ENCODE measurements at regions not wholly inside any gene's neighbourhood (a gene's known extent, or its start where the extent isn't known, plus 50 kb on each side); places are given as distances from the start of the nearest gene placed in this dataset.

DNA sequence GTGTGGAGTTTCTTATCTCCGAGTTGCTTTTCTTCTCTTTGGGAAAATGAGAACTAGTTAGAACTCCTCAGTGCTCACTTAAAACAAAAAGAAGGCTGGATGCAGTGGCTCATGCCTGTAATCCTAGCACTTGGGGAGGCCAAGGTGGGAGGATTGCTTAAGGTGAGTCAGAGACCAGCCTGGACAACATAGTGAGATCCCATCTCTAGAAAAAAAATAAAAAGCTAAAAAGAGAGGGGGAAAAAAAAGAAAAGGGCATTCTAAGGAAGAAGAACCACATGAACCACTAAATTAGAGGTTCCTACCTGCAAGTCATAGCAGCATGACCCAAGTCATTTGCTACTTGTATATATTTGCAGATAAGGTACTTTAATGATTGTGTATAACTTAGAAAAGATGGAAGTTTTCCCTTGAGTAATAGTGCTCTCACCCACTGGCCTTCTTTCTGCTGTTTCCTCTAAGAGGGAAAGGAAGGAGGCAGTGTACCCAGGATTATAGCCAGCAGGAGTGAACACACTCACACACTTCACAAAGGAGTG is 87.8 kb downstream of the CCDC71L start:
- Histone ChIP-seq H3K79me2 (ENCODE audit: control insufficient read depth, insufficient read depth, low read length, poor library complexity) (no peaks in the 10 kb centered on the region), H3K36me3 (ENCODE audit: control insufficient read depth in 1 of 2, insufficient read depth in 2 of 2, low read length in 2 of 2) (no peaks in the 10 kb centered on the region), H3K4me2 (ENCODE audit: low read length) (no peak overlapping the region), H2BK12ac (ENCODE audit: low read length) (no peak overlapping the region), H3K4ac (ENCODE audit: low read depth, low read length) (no peak overlapping the region), H2BK5ac (ENCODE audit: low read depth, low read length, poor library complexity) (no peak overlapping the region), H3K79me1 (ENCODE audit: low read length) (peaks cover 8% of the 10 kb centered on the region), H3K18ac (ENCODE audit: low read length) (no peak overlapping the region), H3K4me3 (ENCODE audit: low read depth, low read length) (no peak overlapping the region), H4K12ac (ENCODE audit: low read depth, low read length) (no peak overlapping the region), H4K91ac (ENCODE audit: low read depth, low read length) (no peak overlapping the region), H3K27me3 (ENCODE audit: insufficient read depth, low read length) (no peaks in the 10 kb centered on the region), H3K23ac (ENCODE audit: low read length) (no peak overlapping the region), H2BK120ac (ENCODE audit: insufficient read depth, low read length, poor library complexity) (no peak overlapping the region), H3K14ac (ENCODE audit: low read length) (no peak overlapping the region), H3K4me1 (ENCODE audit: control insufficient read depth in 1 of 2, insufficient read depth in 2 of 2, low read length in 2 of 2) (peaks cover 12 to 18% of the 10 kb centered on the region in 2 experiments), H2AK5ac (ENCODE audit: low read length) (no peak overlapping the region), H3K9ac (ENCODE audit: low read length) (no peak overlapping the region), H4K8ac (ENCODE audit: low read depth, low read length) (no peak overlapping the region), H2AFZ (ENCODE audit: insufficient read depth, low read length, poor library complexity) (no peak overlapping the region), H3K27ac (ENCODE audit: low read depth, low read length) (no peak overlapping the region), H3K9me3 (ENCODE audit: insufficient read depth, low read depth, low read length) (no peaks in the 10 kb centered on the region)
- peak in 1 of 2 donors; percentile 39 for DNase-seq
- no CpG with 5 or more reads among the region's 1 CpG for WGBS (ENCODE audit: extremely low coverage, insufficient coverage, insufficient read length)

DNA sequence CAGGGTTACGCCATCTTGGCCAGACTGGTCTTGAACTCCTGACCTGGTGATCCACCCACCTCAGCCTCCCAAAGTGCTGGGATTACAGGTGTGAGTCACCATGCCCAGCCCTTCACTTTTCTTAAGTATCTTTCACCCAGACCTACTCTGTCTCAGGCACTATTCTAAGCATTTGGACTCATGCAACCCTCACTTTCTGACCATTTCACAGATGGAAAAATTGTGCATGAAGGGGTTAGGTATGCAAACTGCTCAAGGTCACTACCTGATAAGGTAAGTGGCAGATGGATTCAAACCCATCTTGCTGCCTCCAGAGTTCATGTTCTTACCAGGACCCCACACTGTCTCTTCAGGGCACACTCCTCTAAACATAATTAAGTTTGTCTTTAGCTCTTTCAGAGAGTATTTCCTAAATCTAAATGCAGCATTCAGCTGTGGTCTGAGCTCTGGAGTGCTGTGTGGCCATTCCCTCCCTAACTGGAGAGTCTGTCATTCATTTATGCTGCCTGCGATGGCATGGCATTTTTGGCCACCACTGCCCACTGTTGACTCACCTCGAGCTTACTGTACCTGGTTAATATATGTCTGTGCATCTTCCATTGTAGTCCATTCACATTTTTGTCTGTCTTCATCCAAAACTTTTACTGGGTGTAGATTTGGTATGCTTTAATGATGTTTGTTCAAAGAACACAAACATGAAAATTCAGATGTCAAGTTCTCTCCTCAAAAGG is 88.4 kb downstream of the CCDC71L start:
- peaks cover 12 to 20% of the 10 kb centered on the region in 2 experiments for H3K4me1 ChIP-seq (ENCODE audit: control insufficient read depth in 1 of 2, insufficient read depth in 2 of 2, low read length in 2 of 2)
- no peak overlapping the region for H2BK5ac ChIP-seq (ENCODE audit: low read depth, low read length, poor library complexity)
- peak overlapping the region; percentile 40 for H4K91ac ChIP-seq (ENCODE audit: low read depth, low read length)
- H3K4me2 ChIP-seq (ENCODE audit: low read length), result no peak overlapping the region
- H3K27ac ChIP-seq (ENCODE audit: low read depth, low read length), result no peak overlapping the region
- H3K27me3 ChIP-seq (ENCODE audit: insufficient read depth, low read length), result no peaks in the 10 kb centered on the region
- H2AK5ac ChIP-seq (ENCODE audit: low read length), result no peak overlapping the region
- H4K12ac ChIP-seq (ENCODE audit: low read depth, low read length), result no peak overlapping the region
- H3K36me3 ChIP-seq (ENCODE audit: control insufficient read depth in 1 of 2, insufficient read depth in 2 of 2, low read length in 2 of 2), result no peaks in the 10 kb centered on the region
- H4K8ac ChIP-seq (ENCODE audit: low read depth, low read length), result no peak overlapping the region
- no peak overlapping the region for H3K14ac ChIP-seq (ENCODE audit: low read length)
- no peaks in the 10 kb centered on the region for H3K9me3 ChIP-seq (ENCODE audit: insufficient read depth, low read depth, low read length)
- H3K79me1 ChIP-seq (ENCODE audit: low read length), result peaks cover 8% of the 10 kb centered on the region
- no peak overlapping the region for H3K4ac ChIP-seq (ENCODE audit: low read depth, low read length)
- no peak overlapping the region for H3K9ac ChIP-seq (ENCODE audit: low read length)
- DNase-seq, result peak in 1 of 2 donors; percentile 59
- peak overlapping the region; percentile 73 for H2BK12ac ChIP-seq (ENCODE audit: low read length)
- no peak overlapping the region for H2BK120ac ChIP-seq (ENCODE audit: insufficient read depth, low read length, poor library complexity)
- WGBS (ENCODE audit: extremely low coverage, insufficient coverage, insufficient read length), result no CpG with 5 or more reads among the region's 3 CpGs
- H2AFZ ChIP-seq (ENCODE audit: insufficient read depth, low read length, poor library complexity), result no peak overlapping the region
- H3K79me2 ChIP-seq (ENCODE audit: control insufficient read depth, insufficient read depth, low read length, poor library complexity), result no peaks in the 10 kb centered on the region
- no peak overlapping the region for H3K18ac ChIP-seq (ENCODE audit: low read length)
- no peak overlapping the region for H3K4me3 ChIP-seq (ENCODE audit: low read depth, low read length)
- no peak overlapping the region for H3K23ac ChIP-seq (ENCODE audit: low read length)

DNA sequence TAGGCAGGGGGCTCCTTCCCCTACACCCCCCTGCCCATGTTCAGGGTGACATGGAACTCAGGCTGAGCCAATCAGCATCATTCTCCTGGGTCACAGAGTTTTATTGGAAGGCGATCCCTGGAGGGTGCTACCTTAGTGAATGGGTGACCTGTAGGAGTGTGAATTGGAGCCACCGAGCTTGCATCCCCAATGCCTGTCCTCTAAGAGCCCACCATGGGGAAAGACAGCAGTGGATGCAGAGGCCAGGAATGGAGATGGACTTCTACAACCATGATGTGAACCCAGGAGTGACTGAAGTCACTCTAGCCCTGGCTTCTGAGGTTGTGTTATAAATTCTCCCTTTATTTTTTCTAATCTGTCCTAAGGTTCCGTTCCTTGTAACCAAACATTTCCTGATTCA is 89.4 kb downstream of the CCDC71L start:
- H3K36me3 ChIP-seq (ENCODE audit: control insufficient read depth in 1 of 2, insufficient read depth in 2 of 2, low read length in 2 of 2), result no peaks in the 10 kb centered on the region
- H3K4ac ChIP-seq (ENCODE audit: low read depth, low read length), result no peak overlapping the region
- H2BK5ac ChIP-seq (ENCODE audit: low read depth, low read length, poor library complexity), result no peak overlapping the region
- H3K27ac ChIP-seq (ENCODE audit: low read depth, low read length), result no peak overlapping the region
- H4K8ac ChIP-seq (ENCODE audit: low read depth, low read length), result no peak overlapping the region
- H4K12ac ChIP-seq (ENCODE audit: low read depth, low read length), result no peak overlapping the region
- H3K23ac ChIP-seq (ENCODE audit: low read length), result no peak overlapping the region
- no peak overlapping the region for H3K18ac ChIP-seq (ENCODE audit: low read length)
- H2AFZ ChIP-seq (ENCODE audit: insufficient read depth, low read length, poor library complexity), result no peak overlapping the region
- H2AK5ac ChIP-seq (ENCODE audit: low read length), result no peak overlapping the region
- no peaks in the 10 kb centered on the region for H3K79me2 ChIP-seq (ENCODE audit: control insufficient read depth, insufficient read depth, low read length, poor library complexity)
- WGBS (ENCODE audit: extremely low coverage, insufficient coverage, insufficient read length), result no CpG with 5 or more reads among the region's 3 CpGs
- H3K4me3 ChIP-seq (ENCODE audit: low read depth, low read length), result no peak overlapping the region
- peaks cover 14 to 22% of the 10 kb centered on the region in 2 experiments for H3K4me1 ChIP-seq (ENCODE audit: control insufficient read depth in 1 of 2, insufficient read depth in 2 of 2, low read length in 2 of 2)
- no peak overlapping the region for H4K91ac ChIP-seq (ENCODE audit: low read depth, low read length)
- H3K79me1 ChIP-seq (ENCODE audit: low read length), result peaks cover 7% of the 10 kb centered on the region
- H2BK12ac ChIP-seq (ENCODE audit: low read length), result peak overlapping the region; percentile 25
- H3K9me3 ChIP-seq (ENCODE audit: insufficient read depth, low read depth, low read length), result no peaks in the 10 kb centered on the region
- no peak overlapping the region for H3K9ac ChIP-seq (ENCODE audit: low read length)
- no peak for DNase-seq
- no peak overlapping the region for H3K14ac ChIP-seq (ENCODE audit: low read length)
- H3K4me2 ChIP-seq (ENCODE audit: low read length), result no peak overlapping the region
- H3K27me3 ChIP-seq (ENCODE audit: insufficient read depth, low read length), result no peaks in the 10 kb centered on the region
- H2BK120ac ChIP-seq (ENCODE audit: insufficient read depth, low read length, poor library complexity), result no peak overlapping the region

DNA sequence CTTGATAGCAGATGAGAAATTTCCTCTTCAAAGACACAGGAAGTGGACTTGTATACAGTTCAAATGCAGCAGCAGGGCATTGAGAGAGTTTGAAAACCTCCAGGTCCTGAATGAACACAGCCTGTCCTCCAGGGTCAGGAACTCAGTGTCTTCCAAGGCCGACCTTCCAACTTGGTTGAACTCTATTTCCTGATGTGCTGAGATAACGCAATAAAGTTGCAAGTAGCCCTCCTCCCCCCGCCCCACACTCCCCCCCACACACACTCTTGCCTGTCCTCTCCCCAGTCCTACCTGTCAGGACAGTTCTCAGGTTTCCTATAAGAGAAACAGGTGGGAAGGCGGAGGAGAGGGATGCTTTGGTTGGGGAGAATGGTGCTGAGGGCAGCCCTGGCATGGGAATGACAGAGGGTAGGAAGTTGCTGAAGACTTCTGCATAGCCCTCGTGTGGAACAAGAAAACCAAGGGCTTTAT is 90.0 kb downstream of the CCDC71L start:
- H3K36me3 ChIP-seq (ENCODE audit: control insufficient read depth in 1 of 2, insufficient read depth in 2 of 2, low read length in 2 of 2), result no peaks in the 10 kb centered on the region
- H3K14ac ChIP-seq (ENCODE audit: low read length), result no peak overlapping the region
- peaks cover 16 to 25% of the 10 kb centered on the region in 2 experiments for H3K4me1 ChIP-seq (ENCODE audit: control insufficient read depth in 1 of 2, insufficient read depth in 2 of 2, low read length in 2 of 2)
- no CpG with 5 or more reads among the region's 5 CpGs for WGBS (ENCODE audit: extremely low coverage, insufficient coverage, insufficient read length)
- no peak overlapping the region for H2BK120ac ChIP-seq (ENCODE audit: insufficient read depth, low read length, poor library complexity)
- H3K4me3 ChIP-seq (ENCODE audit: low read depth, low read length), result no peak overlapping the region
- no peak overlapping the region for H3K4ac ChIP-seq (ENCODE audit: low read depth, low read length)
- H3K23ac ChIP-seq (ENCODE audit: low read length), result no peak overlapping the region
- H3K9me3 ChIP-seq (ENCODE audit: insufficient read depth, low read depth, low read length), result no peaks in the 10 kb centered on the region
- no peaks in the 10 kb centered on the region for H3K27me3 ChIP-seq (ENCODE audit: insufficient read depth, low read length)
- H3K9ac ChIP-seq (ENCODE audit: low read length), result no peak overlapping the region
- no peak overlapping the region for H2BK5ac ChIP-seq (ENCODE audit: low read depth, low read length, poor library complexity)
- H2AK5ac ChIP-seq (ENCODE audit: low read length), result no peak overlapping the region
- H4K8ac ChIP-seq (ENCODE audit: low read depth, low read length), result no peak overlapping the region
- no peak overlapping the region for H4K12ac ChIP-seq (ENCODE audit: low read depth, low read length)
- no peak overlapping the region for H3K27ac ChIP-seq (ENCODE audit: low read depth, low read length)
- no peaks in the 10 kb centered on the region for H3K79me2 ChIP-seq (ENCODE audit: control insufficient read depth, insufficient read depth, low read length, poor library complexity)
- H3K18ac ChIP-seq (ENCODE audit: low read length), result no peak overlapping the region
- peak overlapping the region; percentile 2 for H2BK12ac ChIP-seq (ENCODE audit: low read length)
- no peak overlapping the region for H3K4me2 ChIP-seq (ENCODE audit: low read length)
- no peak overlapping the region for H2AFZ ChIP-seq (ENCODE audit: insufficient read depth, low read length, poor library complexity)
- H4K91ac ChIP-seq (ENCODE audit: low read depth, low read length), result no peak overlapping the region
- no peak for DNase-seq
- peaks cover 10% of the 10 kb centered on the region for H3K79me1 ChIP-seq (ENCODE audit: low read length)
